Endothelial cell of umbilical vein (primary cell): ENCODE measurements at regions not wholly inside any gene's neighbourhood (a gene's known extent, or its start where the extent isn't known, plus 50 kb on each side); places are given as distances from the start of the nearest gene placed in this dataset.
"Not testable (repeated sequence)": the region's sequence is repeated elsewhere in the genome, so short reads cannot be mapped to it uniquely, and the experiment has no call there.

Experiments
- BruUV-seq: library from RNA; stranded (reverse); fragments of 400-500 nt; replicated peaks from 2 replicates; lab custom pipeline; 2021; lab: Mats Ljungman, UMichigan
- CTCF ChIA-PET: fragments of 300-600, 350-600 bp; sonication (Branson Sonifier 250); formaldehyde crosslinking; loops from one replicate; lab custom pipeline; 2021; ENCODE audit warnings: antibody characterized with exemption, inconsistent platforms; lab: Charles Lee
- POLR2A ChIA-PET: fragments of 300-600, 350-600 bp; sonication (Branson Sonifier 250); formaldehyde crosslinking; loops from one replicate; lab custom pipeline; 2021; ENCODE audit warnings: antibody characterized with exemption, inconsistent platforms; lab: Charles Lee
- DNase-seq: peaks from one replicate; pipeline ENCODE4 v3.0.0-alpha.2; 2011; ENCODE audit warnings: low read depth, low spot score
- FAIRE-seq: peaks from 2 replicates; lab custom pipeline; 2011; peaks lifted over from hg19 to GRCh38; lab: Jason Lieb, UNC
- H2AFZ ChIP-seq: 2 replicates; pipeline ENCODE4 v1.6.0; 2012; ENCODE audit warnings: low read depth, low read length, control low read depth, inconsistent platforms
- H3K27ac ChIP-seq: 2 replicates; pipeline ENCODE4 v1.5.1; 2011; ENCODE audit warnings: low read depth, mild to moderate bottlenecking, control low read depth, low read length, moderate library complexity; ENCODE audit not compliant: insufficient read depth
- H3K27me3 ChIP-seq, 2 experiments: 2 replicates each; pipeline versions ENCODE4 v1.6.0 to v1.6.1; 2011; ENCODE audit warnings: low read length in 2 of 2, mixed read lengths in 1 of 2; ENCODE audit not compliant: control insufficient read depth in 2 of 2, insufficient read depth in 2 of 2
- H3K36me3 ChIP-seq, 2 experiments: 2 replicates in 1 of 2; 3 replicates in 1 of 2; pipeline ENCODE4 v1.5.1; 2011; ENCODE audit warnings: low read length in 2 of 2, mild to moderate bottlenecking in 1 of 2, moderate library complexity in 1 of 2; ENCODE audit not compliant: control insufficient read depth in 2 of 2, insufficient read depth in 2 of 2; ENCODE audit errors: extremely low read depth in 1 of 2
- H3K4me1 ChIP-seq: 3 replicates; pipeline ENCODE4 v1.5.1; 2011; ENCODE audit warnings: mild to moderate bottlenecking, low read length; ENCODE audit not compliant: control insufficient read depth, insufficient read depth; ENCODE audit errors: extremely low read depth
- H3K4me2 ChIP-seq: 2 replicates; pipeline ENCODE4 v1.6.1; 2011; ENCODE audit warnings: low read length, control low read depth, mixed read lengths; ENCODE audit not compliant: insufficient read depth
- H3K4me3 ChIP-seq, 3 experiments: fragments of 200-600 bp in 1 of 3; sonication (generic), shearing (Covaris generic) in 1 of 3; replicated peaks in 1 of 3; 2 replicates each; pipeline ENCODE4 v1.5.1; 2011 to 2016; ENCODE audit warnings: control low read depth in 3 of 3, low read length in 3 of 3, mild to moderate bottlenecking in 2 of 3, inconsistent platforms in 1 of 3, low read depth in 1 of 3, moderate library complexity in 1 of 3; ENCODE audit not compliant: insufficient read depth in 1 of 3
- H3K79me2 ChIP-seq: 2 replicates; pipeline ENCODE4 v1.6.0; 2012; ENCODE audit warnings: low read length, inconsistent platforms; ENCODE audit not compliant: control insufficient read depth, insufficient read depth
- H3K9ac ChIP-seq: replicated peaks from 2 replicates; pipeline ENCODE3; 2011; ENCODE audit warnings: low read length, control low read depth; ENCODE audit not compliant: insufficient read depth; ENCODE audit errors: extremely low read depth
- H3K9me1 ChIP-seq: replicated peaks from 3 replicates; pipeline ENCODE4 v1.6.0; 2011; ENCODE audit warnings: mild to moderate bottlenecking, low read length; ENCODE audit not compliant: control insufficient read depth, insufficient read depth; ENCODE audit errors: extremely low read depth
- H3K9me3 ChIP-seq: replicated peaks from 2 replicates; pipeline ENCODE4 v1.5.1; 2012; ENCODE audit warnings: low read length, inconsistent platforms; ENCODE audit not compliant: control insufficient read depth, insufficient read depth
- H4K20me1 ChIP-seq: replicated peaks from 2 replicates; pipeline ENCODE3; 2011; ENCODE audit warnings: mild to moderate bottlenecking, low read length; ENCODE audit not compliant: control insufficient read depth, insufficient read depth; ENCODE audit errors: extremely low read depth
- EZH2 ChIP-seq: IDR thresholded peaks from 2 replicates; pipeline ENCODE4 v1.6.1; 2012; ENCODE audit warnings: borderline replicate concordance, low read depth, mild to moderate bottlenecking, moderate library complexity, low read length, inconsistent platforms; ENCODE audit not compliant: severe bottlenecking
- FOS ChIP-seq: IDR thresholded peaks from 2 replicates; pipeline ENCODE4 v1.6.1; 2011; ENCODE audit warnings: mild to moderate bottlenecking, low read length, moderate library complexity, borderline replicate concordance; ENCODE audit not compliant: insufficient read depth
- GATA2 ChIP-seq: IDR thresholded peaks from 2 replicates; pipeline ENCODE4 v1.7.0; 2011; ENCODE audit warnings: low read depth, mild to moderate bottlenecking, moderate library complexity, mixed read lengths, low read length; ENCODE audit not compliant: insufficient read length, insufficient read depth
- JUN ChIP-seq: IDR thresholded peaks from 2 replicates; pipeline ENCODE4 v1.6.1; 2011; ENCODE audit warnings: borderline replicate concordance, low read depth; ENCODE audit not compliant: insufficient read length, insufficient read depth
- POLR2A ChIP-seq: IDR thresholded peaks from 2 replicates; pipeline ENCODE4 v1.6.1; 2012; ENCODE audit warnings: low read depth, mild to moderate bottlenecking, control low read depth, low read length
- POLR2AphosphoS5 ChIP-seq: IDR thresholded peaks from 2 replicates; pipeline ENCODE4 v1.6.1; 2012; ENCODE audit warnings: low read depth, mild to moderate bottlenecking, control low read depth, low read length, moderate library complexity; ENCODE audit not compliant: insufficient read depth
- dilution Hi-C: fragments of 300-500 bp; cut with MboI; formaldehyde crosslinking; loops from one replicate; pipeline ENCODE4 v1.15.0; 2019; ENCODE audit warnings: low sequenced_read_pairs; ENCODE audit not compliant: extremely low pct_ligation_motif_present
- intact Hi-C: fragments of 100-400 bp; cut with micrococcal nuclease; formaldehyde crosslinking; loops from one replicate; pipeline ENCODE4 v1.10.0; 2022

DNA sequence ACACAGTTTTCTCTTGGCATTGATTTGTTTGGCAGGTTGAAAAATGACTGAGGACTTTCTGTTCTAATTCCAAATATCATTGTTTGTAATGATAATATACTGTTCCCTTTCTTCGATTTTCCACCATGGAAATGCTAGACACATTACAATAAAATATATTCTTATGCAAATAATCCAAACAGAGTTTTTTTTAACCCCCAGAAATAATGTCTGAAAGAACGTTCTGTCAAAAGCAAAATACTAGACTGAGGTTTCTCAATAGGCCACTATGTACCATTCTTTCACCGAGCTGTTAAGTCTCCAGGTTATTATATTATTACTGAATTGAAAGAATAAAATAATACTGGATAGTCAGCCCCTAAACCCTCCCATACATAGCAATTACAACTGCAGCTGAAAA lies 312.5 kb downstream of the ZIC3 start:
- FAIRE-seq (no peak), DNase-seq (no peak)
- dilution Hi-C loops (no loop called here), intact Hi-C loops (no loop called here)
- Histone ChIP-seq H3K9ac (no peak overlapping the region), H3K4me2 (no peak overlapping the region), H4K20me1 (no peaks in the 10 kb centered on the region), H3K4me1 (no peaks in the 10 kb centered on the region), H3K27ac (no peak overlapping the region), H3K36me3 (no peaks in the 10 kb centered on the region), H3K9me3 (no peaks in the 10 kb centered on the region), H3K4me3 (no peak overlapping the region), H3K27me3 (no peaks in the 10 kb centered on the region), H3K9me1 (no peaks in the 10 kb centered on the region), H2AFZ (no peak overlapping the region), H3K79me2 (no peaks in the 10 kb centered on the region)
- TF ChIP-seq FOS: no peak
- no peak for TF ChIP-seq GATA2
- TF ChIP-seq POLR2AphosphoS5: no peak
- no peak for TF ChIP-seq JUN
- no peak for TF ChIP-seq POLR2A
- POLR2A ChIA-PET: no interaction called here
- CTCF ChIA-PET: no interaction called here
- no TSS peak for BruUV-seq

DNA sequence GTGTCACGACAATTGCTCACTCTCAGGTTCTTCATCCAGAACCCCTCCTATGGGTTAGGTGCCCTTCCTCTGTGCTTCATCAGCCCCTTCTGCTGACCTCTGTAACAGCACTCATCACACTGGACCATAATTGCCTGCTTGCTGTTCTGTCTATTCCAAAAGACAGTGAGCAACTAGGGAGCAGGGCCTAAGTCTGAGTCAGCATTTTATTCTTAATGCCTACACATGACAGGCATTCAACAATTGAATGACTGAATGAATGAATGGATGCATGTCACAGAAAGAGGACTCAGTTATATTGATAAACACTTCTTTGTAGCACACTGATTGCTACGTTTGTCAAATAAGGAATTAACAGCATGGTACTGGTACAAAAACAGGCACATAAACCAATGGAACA lies 317.0 kb downstream of the ZIC3 start:
- no peaks in the 10 kb centered on the region for H3K36me3 ChIP-seq
- no peak overlapping the region for H3K27ac ChIP-seq
- no peaks in the 10 kb centered on the region for H3K27me3 ChIP-seq
- no peak overlapping the region for H3K4me3 ChIP-seq
- no peaks in the 10 kb centered on the region for H3K79me2 ChIP-seq
- no peaks in the 10 kb centered on the region for H3K9me3 ChIP-seq
- no peak for FAIRE-seq
- no TSS peak for BruUV-seq
- no peak for DNase-seq
- H3K4me1 ChIP-seq: no peaks in the 10 kb centered on the region
- CTCF ChIA-PET: no interaction called here
- dilution Hi-C loops: no loop called here
- no peak overlapping the region for H2AFZ ChIP-seq
- no peak overlapping the region for H3K4me2 ChIP-seq
- no peak overlapping the region for H3K9ac ChIP-seq
- intact Hi-C loops: no loop called here
- no peaks in the 10 kb centered on the region for H4K20me1 ChIP-seq
- TF ChIP-seq EZH2 (no peak), JUN (no peak)
- no peaks in the 10 kb centered on the region for H3K9me1 ChIP-seq
- POLR2A ChIA-PET: no interaction called here

DNA sequence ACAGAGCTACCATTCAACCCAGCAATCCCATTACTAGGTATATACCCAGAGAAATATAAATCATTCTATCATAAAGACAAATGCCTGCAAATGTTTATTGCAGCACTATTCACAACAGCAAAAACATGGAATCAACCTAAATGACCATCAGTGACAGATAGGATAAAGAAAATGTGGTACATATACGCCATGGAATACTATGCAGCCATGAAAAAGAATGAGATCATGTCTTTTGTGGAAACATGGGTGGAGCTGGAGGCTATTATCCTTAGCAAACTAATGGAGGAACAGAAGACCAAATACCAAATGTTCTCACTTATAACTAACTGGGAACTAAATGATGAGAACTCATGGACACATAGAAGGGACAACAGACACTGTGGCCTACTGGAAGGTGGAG lies 318.9 kb downstream of the ZIC3 start:
- H3K4me3 ChIP-seq, intact Hi-C loops, BruUV-seq, H3K36me3 ChIP-seq, FAIRE-seq, H4K20me1 ChIP-seq, CTCF ChIA-PET, H3K4me1 ChIP-seq, H3K27me3 ChIP-seq, H3K9me1 ChIP-seq, H2AFZ ChIP-seq, dilution Hi-C loops, H3K9me3 ChIP-seq, H3K79me2 ChIP-seq, DNase-seq, H3K27ac ChIP-seq, POLR2A ChIA-PET, H3K9ac ChIP-seq, H3K4me2 ChIP-seq: not testable (repeated sequence)
